ENCODE measurements at regions not wholly inside any gene's neighbourhood (a gene's known extent, or its start where the extent isn't known, plus 50 kb on each side); places are given as distances from the start of the nearest gene placed in this dataset.

GRCh38 chr10:130493446-130494145 lies 357.4 kb downstream of the GLRX3 start:
- TF ChIP-seq POLR2A (IDR thresholded peaks at IDR 0.05) (no peak), POLR2AphosphoS5 (IDR thresholded peaks at IDR 0.05) (no peak), CTCF (IDR thresholded peaks at IDR 0.05) (no peak), EP300 (IDR thresholded peaks at IDR 0.05) (no peak)
- H3K27ac ChIP-seq: no peak overlapping the region
- DNase-seq (peak in 1 of 2 donors; percentile 37), ATAC-seq (ENCODE audit: low FRiP score in 2 of 2) (peak in 1 of 2 donors; percentile 22)
- H3K27me3 ChIP-seq: no peaks in the 10 kb centered on the region
- WGBS, 2 donors: 87% methylated on average over 25 of the region's 25 CpGs
- no peaks in the 10 kb centered on the region for H3K9me3 ChIP-seq
- H3K4me3 ChIP-seq: no peak overlapping the region
- H3K4me1 ChIP-seq: no peaks in the 10 kb centered on the region
- no peaks in the 10 kb centered on the region for H3K36me3 ChIP-seq

- 87 to 89% methylated on average over 9 to 10 of the region's 10 CpGs for WGBS, 2 donors
- TF ChIP-seq CTCF (IDR thresholded peaks at IDR 0.05) (no peak), POLR2AphosphoS5 (IDR thresholded peaks at IDR 0.05) (no peak), EP300 (IDR thresholded peaks at IDR 0.05) (no peak), POLR2A (IDR thresholded peaks at IDR 0.05) (no peak)
- Histone ChIP-seq H3K4me3 (no peak overlapping the region), H3K9me3 (no peaks in the 10 kb centered on the region), H3K27me3 (no peaks in the 10 kb centered on the region), H3K27ac (no peak overlapping the region), H3K36me3 (no peaks in the 10 kb centered on the region), H3K4me1 (no peaks in the 10 kb centered on the region)
- ATAC-seq (ENCODE audit: low FRiP score in 2 of 2) (no peak), DNase-seq (peak in 1 of 2 donors; percentile 46)
Observed at GRCh38 chr10:130495116-130495862, 359.1 kb downstream of the GLRX3 start.

- Histone ChIP-seq H3K27ac (no peak overlapping the region), H3K27me3 (no peaks in the 10 kb centered on the region), H3K9me3 (no peaks in the 10 kb centered on the region), H3K4me1 (no peaks in the 10 kb centered on the region), H3K36me3 (no peaks in the 10 kb centered on the region), H3K4me3 (no peak overlapping the region)
- 78 to 88% methylated on average over 10 to 14 of the region's 14 CpGs for WGBS, 2 donors
- no peak for DNase-seq
- ATAC-seq (ENCODE audit: low FRiP score in 2 of 2): peak; percentile 44 to 73
- TF ChIP-seq CTCF (IDR thresholded peaks at IDR 0.05) (no peak), EP300 (IDR thresholded peaks at IDR 0.05) (no peak), POLR2AphosphoS5 (IDR thresholded peaks at IDR 0.05) (no peak), POLR2A (IDR thresholded peaks at IDR 0.05) (no peak)
Observed at GRCh38 chr10:130495891-130496636, 359.9 kb downstream of the GLRX3 start.

- Histone ChIP-seq H3K27me3 (no peaks in the 10 kb centered on the region), H3K4me3 (no peak overlapping the region), H3K9me3 (no peaks in the 10 kb centered on the region), H3K27ac (no peak overlapping the region), H3K4me1 (no peaks in the 10 kb centered on the region), H3K36me3 (no peaks in the 10 kb centered on the region)
- 86 to 92% methylated on average over 15 to 21 of the region's 21 CpGs for WGBS, 2 donors
- DNase-seq (peak in 1 of 2 donors; percentile 15), ATAC-seq (ENCODE audit: low FRiP score in 2 of 2) (no peak)
- TF ChIP-seq CTCF (IDR thresholded peaks at IDR 0.05) (no peak), POLR2AphosphoS5 (IDR thresholded peaks at IDR 0.05) (no peak), EP300 (IDR thresholded peaks at IDR 0.05) (no peak)
Observed at GRCh38 chr10:130497056-130498010, 361.1 kb downstream of the GLRX3 start.
